ENCODE measurements at regions not wholly inside any gene's neighbourhood (a gene's known extent, or its start where the extent isn't known, plus 50 kb on each side); places are given as distances from the start of the nearest gene placed in this dataset.

- TF ChIP-seq ZFY (CRISPR knock-in tag; IDR thresholded peaks at IDR 0.05) (no peak), CTCF (CRISPR knock-in tag; IDR thresholded peaks at IDR 0.05) (no peak), MED13 (CRISPR knock-in tag; IDR thresholded peaks at IDR 0.05) (no peak), NFE2L2 (IDR thresholded peaks at IDR 0.05; ENCODE audit: low read length) (no peak), TAF1 (CRISPR knock-in tag; IDR thresholded peaks at IDR 0.05) (no peak), ZNF24 (IDR thresholded peaks at IDR 0.05) (no peak), ZFAT (CRISPR knock-in tag; conservative IDR thresholded peaks at IDR 0.05) (no peak), TFDP2 (CRISPR knock-in tag; IDR thresholded peaks at IDR 0.05) (no peak), SP1 (IDR thresholded peaks at IDR 0.05) (no peak), SP1 (CRISPR knock-in tag; IDR thresholded peaks at IDR 0.05) (no peak), EZH2 (conservative IDR thresholded peaks at IDR 0.05; ENCODE audit: low read depth, low read length) (no peak), ZNF687 (CRISPR knock-in tag; IDR thresholded peaks at IDR 0.05) (no peak), KLF11 (CRISPR knock-in tag; IDR thresholded peaks at IDR 0.05) (no peak), RFX5 (IDR thresholded peaks at IDR 0.05; ENCODE audit: low read depth, low read length) (no peak)
These were observed 145.9 kb upstream of the SEMA3E start for GRCh38 chr7:83794829-83795228.

All from HepG2 (cell line).